ENCODE measurements at regions not wholly inside any gene's neighbourhood (a gene's known extent, or its start where the extent isn't known, plus 50 kb on each side); places are given as distances from the start of the nearest gene placed in this dataset.

DNA sequence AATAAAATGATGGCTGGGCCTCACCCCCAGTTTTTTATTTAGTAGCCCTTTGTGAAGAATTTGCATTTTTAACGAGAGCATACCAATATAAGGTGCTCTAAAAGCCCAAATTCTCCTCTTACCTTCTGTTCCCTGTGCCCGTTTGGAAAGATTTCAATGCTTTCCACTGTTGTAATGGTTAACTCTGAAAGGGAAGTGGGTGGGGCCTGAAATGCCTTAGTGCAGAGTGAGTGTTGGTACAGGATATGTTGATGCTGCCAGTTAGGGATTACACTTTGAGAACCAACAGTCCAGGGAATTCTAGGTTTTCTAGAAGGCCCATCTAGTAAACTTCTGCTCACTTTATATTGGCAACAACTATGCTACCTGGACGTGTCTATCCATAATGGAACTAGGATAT lies 562.7 kb upstream of the NRSN1 start:
- H3K23ac ChIP-seq (ENCODE audit: insufficient read length, low read depth, low read length), result no peak overlapping the region
- no peak overlapping the region for H3K27ac ChIP-seq (ENCODE audit: insufficient read length, low read depth, low read length)
- no peak overlapping the region for H3K9ac ChIP-seq (ENCODE audit: extremely low read depth, insufficient read length, low read length)
- H3K4me2 ChIP-seq (ENCODE audit: insufficient read depth, insufficient read length, low read length), result no peak overlapping the region
- no peak overlapping the region for H3K4me3 Mint-ChIP-seq
- no CpG with 5 or more reads among the region's 3 CpGs for WGBS (ENCODE audit: extremely low coverage, insufficient read length, low lambda C conversion rate)
- TF ChIP-seq, protein P1, sequence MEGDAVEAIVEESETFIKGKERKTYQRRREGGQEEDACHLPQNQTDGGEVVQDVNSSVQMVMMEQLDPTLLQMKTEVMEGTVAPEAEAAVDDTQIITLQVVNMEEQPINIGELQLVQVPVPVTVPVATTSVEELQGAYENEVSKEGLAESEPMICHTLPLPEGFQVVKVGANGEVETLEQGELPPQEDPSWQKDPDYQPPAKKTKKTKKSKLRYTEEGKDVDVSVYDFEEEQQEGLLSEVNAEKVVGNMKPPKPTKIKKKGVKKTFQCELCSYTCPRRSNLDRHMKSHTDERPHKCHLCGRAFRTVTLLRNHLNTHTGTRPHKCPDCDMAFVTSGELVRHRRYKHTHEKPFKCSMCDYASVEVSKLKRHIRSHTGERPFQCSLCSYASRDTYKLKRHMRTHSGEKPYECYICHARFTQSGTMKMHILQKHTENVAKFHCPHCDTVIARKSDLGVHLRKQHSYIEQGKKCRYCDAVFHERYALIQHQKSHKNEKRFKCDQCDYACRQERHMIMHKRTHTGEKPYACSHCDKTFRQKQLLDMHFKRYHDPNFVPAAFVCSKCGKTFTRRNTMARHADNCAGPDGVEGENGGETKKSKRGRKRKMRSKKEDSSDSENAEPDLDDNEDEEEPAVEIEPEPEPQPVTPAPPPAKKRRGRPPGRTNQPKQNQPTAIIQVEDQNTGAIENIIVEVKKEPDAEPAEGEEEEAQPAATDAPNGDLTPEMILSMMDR (conservative IDR thresholded peaks at IDR 0.05), result no peak
- H3K79me2 ChIP-seq (ENCODE audit: insufficient read depth, low read length), result no peaks in the 10 kb centered on the region
- no peak overlapping the region for H3K14ac ChIP-seq (ENCODE audit: insufficient read depth, low read length)
- no peak overlapping the region for H2BK5ac ChIP-seq (ENCODE audit: insufficient read length, low read length)
- no peak overlapping the region for H2AK5ac ChIP-seq (ENCODE audit: insufficient read length, low read length)
- H2BK12ac ChIP-seq (ENCODE audit: insufficient read length, low read depth, low read length), result no peak overlapping the region
- H3K4me1 ChIP-seq (ENCODE audit: insufficient read depth, low read length), result no peaks in the 10 kb centered on the region; the same call in 1 of the 2 replicates
- H2BK20ac ChIP-seq (ENCODE audit: low read depth, low read length, poor library complexity, severe bottlenecking), result no peak overlapping the region
- no peak overlapping the region for H2BK120ac ChIP-seq (ENCODE audit: low read depth, low read length, poor library complexity, severe bottlenecking)
- H3K9me3 Mint-ChIP-seq, result peaks cover 9 to 10% of the 10 kb centered on the region in 2 experiments
- no peak for DNase-seq
- no peaks in the 10 kb centered on the region for H3K79me1 ChIP-seq (ENCODE audit: insufficient read depth, low read depth, low read length, poor library complexity, severe bottlenecking)
- no peak overlapping the region for H4K5ac ChIP-seq (ENCODE audit: insufficient read length, low read depth, low read length)
- H3K56ac ChIP-seq (ENCODE audit: insufficient read length, low read depth, low read length), result no peak overlapping the region
- H3K27ac Mint-ChIP-seq, result no peak overlapping the region
- H4K91ac ChIP-seq (ENCODE audit: insufficient read length, low read depth, low read length), result no peak overlapping the region
- H3K27me3 ChIP-seq (ENCODE audit: insufficient read depth, low read length), result no peaks in the 10 kb centered on the region
- no peak overlapping the region for H3K18ac ChIP-seq (ENCODE audit: insufficient read length, low read depth, low read length)
- no peaks in the 10 kb centered on the region for H3K23me2 ChIP-seq (ENCODE audit: insufficient read length, low read depth, low read length, poor library complexity, severe bottlenecking)
- H2AFZ ChIP-seq (ENCODE audit: low read length), result no peak overlapping the region
- no peaks in the 10 kb centered on the region for H3K9me3 ChIP-seq (ENCODE audit: control insufficient read depth, low read depth, low read length)
- no peaks in the 10 kb centered on the region for H4K20me1 ChIP-seq (ENCODE audit: control insufficient read depth, insufficient read depth, insufficient read length)
- H3K27me3 Mint-ChIP-seq (ENCODE audit: low read depth), result no peaks in the 10 kb centered on the region
- H4K8ac ChIP-seq (replicated peaks; ENCODE audit: insufficient read length, low read depth, low read length), result no peak overlapping the region
- H2BK15ac ChIP-seq (ENCODE audit: low read depth, low read length), result no peak overlapping the region
- no peak overlapping the region for H3T11ph ChIP-seq (ENCODE audit: low read length)
- H3K4ac ChIP-seq (ENCODE audit: low read depth, low read length), result no peak overlapping the region
- H3K4me1 Mint-ChIP-seq, result peaks cover 13 to 21% of the 10 kb centered on the region in 2 experiments
- H3K36me3 Mint-ChIP-seq (ENCODE audit: insufficient read depth in 1 of 3, low read depth in 3 of 3), result peaks cover 7 to 11% (median 8%) of the 10 kb centered on the region in 3 experiments; a peak in 6 of 7 replicates
